PC-9 (cell line): ENCODE measurements at regions not wholly inside any gene's neighbourhood (a gene's known extent, or its start where the extent isn't known, plus 50 kb on each side); places are given as distances from the start of the nearest gene placed in this dataset.

Experiments used
- BruUV-seq: library from RNA; stranded (reverse); fragments of 400-500 nt; replicated peaks from 2 replicates; lab custom pipeline; 2021; lab: Mats Ljungman, UMichigan
- CTCF ChIA-PET: fragments of 300-600 bp; sonication (Branson Sonifier 250); formaldehyde crosslinking; loops from one replicate; lab custom pipeline; 2022; ENCODE audit warnings: antibody characterized with exemption; lab: Charles Lee
- POLR2A ChIA-PET: fragments of 300-600 bp; sonication (Branson Sonifier 250); formaldehyde crosslinking; loops from one replicate; lab custom pipeline; 2022; ENCODE audit warnings: antibody characterized with exemption; ENCODE audit not compliant: unreplicated experiment; lab: Charles Lee
- DNase-seq, 2 experiments: peaks; one replicate each; pipeline versions ENCODE4 v3.0.0 to v3.0.0-alpha.2; 2015 to 2022; ENCODE audit warnings: mixed read lengths in 1 of 2
- H2AFZ ChIP-seq: fragments of 200-600 bp; sonication (generic); 2 replicates; pipeline ENCODE4 v1.8.1; 2017; ENCODE audit warnings: antibody characterized with exemption
- H3F3A ChIP-seq: fragments of 200-600 bp; sonication (generic); 2 replicates; pipeline ENCODE4 v1.8.1; 2017; ENCODE audit warnings: antibody characterized with exemption, mild to moderate bottlenecking, low read depth; ENCODE audit not compliant: insufficient read depth
- H3K27ac ChIP-seq: fragments of 200-600 bp; sonication (generic); 2 replicates; pipeline ENCODE4 v1.6.1; 2016; ENCODE audit warnings: mixed run types
- H3K27me3 ChIP-seq: fragments of 200-600 bp; sonication (generic); 2 replicates; pipeline ENCODE4 v1.6.1; 2016; ENCODE audit warnings: low read depth, mixed run types; ENCODE audit not compliant: insufficient read depth
- H3K36me3 ChIP-seq: fragments of 200-600 bp; sonication (generic); 2 replicates; pipeline ENCODE4 v1.6.1; 2016; ENCODE audit warnings: low read depth, mixed run types
- H3K4me1 ChIP-seq: fragments of 200-600 bp; sonication (generic); replicated peaks from 2 replicates; pipeline ENCODE4 v1.6.1; 2016; ENCODE audit warnings: mixed run types; ENCODE audit not compliant: insufficient read depth
- H3K4me2 ChIP-seq: fragments of 200-600 bp; sonication (generic); 2 replicates; pipeline ENCODE4 v1.6.1; 2017; ENCODE audit warnings: mixed run types
- H3K4me3 ChIP-seq: fragments of 200-600 bp; sonication (generic); 2 replicates; pipeline ENCODE4 v1.6.1; 2016; ENCODE audit warnings: mixed run types
- H3K79me2 ChIP-seq: fragments of 200-600 bp; sonication (generic); 2 replicates; pipeline ENCODE4 v1.6.1; 2017; ENCODE audit warnings: low read depth, mixed run types
- H3K9me2 ChIP-seq: fragments of 200-600 bp; sonication (generic); 2 replicates; pipeline ENCODE4 v1.8.1; 2017; ENCODE audit warnings: mild to moderate bottlenecking; ENCODE audit not compliant: insufficient read depth
- H3K9me3 ChIP-seq: fragments of 200-600 bp; sonication (generic); 2 replicates; pipeline ENCODE4 v1.8.1; 2016; ENCODE audit warnings: low read depth; ENCODE audit not compliant: insufficient read depth
- H4K20me1 ChIP-seq: fragments of 200-600 bp; sonication (generic); 2 replicates; pipeline ENCODE4 v1.8.1; 2017; ENCODE audit not compliant: insufficient read depth
- CTCF ChIP-seq: fragments of 200-600 bp; sonication (generic); conservative IDR thresholded peaks from 2 replicates; pipeline ENCODE4 v1.6.1; 2017; ENCODE audit warnings: mixed run types, antibody characterized with exemption, mild to moderate bottlenecking, moderate library complexity
- EZH2 ChIP-seq: fragments of 200-600 bp; sonication (generic); IDR thresholded peaks from 2 replicates; pipeline ENCODE4 v1.8.0; 2017; ENCODE audit warnings: antibody characterized with exemption, low read depth
- intact Hi-C: fragments of 100-400 bp; cut with micrococcal nuclease; formaldehyde crosslinking; loops from one replicate; pipeline ENCODE4 v1.10.0; 2022; ENCODE audit not compliant: unreplicated experiment

GRCh38 chr9:105093685-105094084, 150.8 kb upstream of the SLC44A1 start:
- intact Hi-C loops: no loop called here

GRCh38 chr9:105098370-105098769, 146.1 kb upstream of the SLC44A1 start:
- H3K9me2 ChIP-seq: no peaks in the 10 kb centered on the region
- H3K27me3 ChIP-seq: no peaks in the 10 kb centered on the region
- no peak overlapping the region for H3K4me2 ChIP-seq
- DNase-seq: no peak
- H3K4me3 ChIP-seq: no peak overlapping the region
- POLR2A ChIA-PET: no interaction called here
- H3K27ac ChIP-seq: no peak overlapping the region
- no peaks in the 10 kb centered on the region for H3K36me3 ChIP-seq
- H4K20me1 ChIP-seq: no peaks in the 10 kb centered on the region
- H3F3A ChIP-seq: 0 out of 2 replicates have a peak, but pooled peaks cover 6% of the 10 kb centered on the region
- CTCF ChIA-PET: no interaction called here
- 0 out of 2 replicates have a peak, but pooled peaks cover under 1% of the 10 kb centered on the region for H3K4me1 ChIP-seq
- no peaks in the 10 kb centered on the region for H3K9me3 ChIP-seq
- intact Hi-C loops: no loop called here
- H3K79me2 ChIP-seq: no peaks in the 10 kb centered on the region
- no TSS peak for BruUV-seq
- TF ChIP-seq EZH2 (no peak), CTCF (no peak)
- no peak overlapping the region for H2AFZ ChIP-seq

More at GRCh38 chr9:105093685-105094084, 150.8 kb upstream of the SLC44A1 start:
- H3K79me2 ChIP-seq: no peaks in the 10 kb centered on the region
- DNase-seq: no peak
- H2AFZ ChIP-seq: no peak overlapping the region
- H3K4me3 ChIP-seq: no peak overlapping the region
- ChIA-PET POLR2A (no interaction called here), CTCF (interaction anchor here (0.6 kb wide), 1 partner anchor 13 kb away, joined by 3 read pairs; no protein-coding TSS in a partner anchor)
- H3K9me3 ChIP-seq: no peaks in the 10 kb centered on the region
- no peaks in the 10 kb centered on the region for H3K9me2 ChIP-seq
- no peaks in the 10 kb centered on the region for H3K4me1 ChIP-seq
- no peaks in the 10 kb centered on the region for H3F3A ChIP-seq
- no peaks in the 10 kb centered on the region for H4K20me1 ChIP-seq
- TF ChIP-seq EZH2 (no peak), CTCF (no peak)
- no peak overlapping the region for H3K27ac ChIP-seq
- no peak overlapping the region for H3K4me2 ChIP-seq
- H3K27me3 ChIP-seq: no peaks in the 10 kb centered on the region
- no TSS peak for BruUV-seq
- no peaks in the 10 kb centered on the region for H3K36me3 ChIP-seq

- Histone ChIP-seq H3K27me3 (no peaks in the 10 kb centered on the region), H3K4me2 (peak overlapping the region; percentile 15; the same call in 1 of the 2 replicates), H3K4me3 (no peak overlapping the region), H4K20me1 (no peaks in the 10 kb centered on the region), H3K9me2 (no peaks in the 10 kb centered on the region), H3F3A (peaks cover 12% of the 10 kb centered on the region; the same call in 1 of the 2 replicates), H3K4me1 (peaks cover 12% of the 10 kb centered on the region), H3K36me3 (no peaks in the 10 kb centered on the region), H3K79me2 (no peaks in the 10 kb centered on the region), H2AFZ (no peak overlapping the region), H3K9me3 (0 out of 2 replicates have a peak, but pooled peaks cover 3% of the 10 kb centered on the region), H3K27ac (peak overlapping the region; percentile 34; the same call in 1 of the 2 replicates)
- no TSS peak for BruUV-seq
- CTCF ChIA-PET: no interaction called here
- peak in 1 of 2 experiments; percentile 86 for DNase-seq
- TF ChIP-seq CTCF (no peak), EZH2 (no peak)
- POLR2A ChIA-PET: no interaction called here
- intact Hi-C loops: no loop called here
These were observed 140.7 kb upstream of the SLC44A1 start for GRCh38 chr9:105103776-105104175.
